ENCODE measurements at regions not wholly inside any gene's neighbourhood (a gene's known extent, or its start where the extent isn't known, plus 50 kb on each side); places are given as distances from the start of the nearest gene placed in this dataset.
A peak's percentile ranks its signal among the peaks of the same experiment; 100 is the strongest.

- DNase-seq (ENCODE audit: low spot score in 2 of 2) (no peak), FAIRE-seq (no peak)
Observed at GRCh38 chr13:89574077-89574476, 1773.4 kb upstream of the MIR17HG start.

GRCh38 chr13:89577301-89577700 is 1770.2 kb upstream of the MIR17HG start:
- FAIRE-seq = no peak
- DNase-seq (ENCODE audit: low spot score in 2 of 2) = no peak

DNA sequence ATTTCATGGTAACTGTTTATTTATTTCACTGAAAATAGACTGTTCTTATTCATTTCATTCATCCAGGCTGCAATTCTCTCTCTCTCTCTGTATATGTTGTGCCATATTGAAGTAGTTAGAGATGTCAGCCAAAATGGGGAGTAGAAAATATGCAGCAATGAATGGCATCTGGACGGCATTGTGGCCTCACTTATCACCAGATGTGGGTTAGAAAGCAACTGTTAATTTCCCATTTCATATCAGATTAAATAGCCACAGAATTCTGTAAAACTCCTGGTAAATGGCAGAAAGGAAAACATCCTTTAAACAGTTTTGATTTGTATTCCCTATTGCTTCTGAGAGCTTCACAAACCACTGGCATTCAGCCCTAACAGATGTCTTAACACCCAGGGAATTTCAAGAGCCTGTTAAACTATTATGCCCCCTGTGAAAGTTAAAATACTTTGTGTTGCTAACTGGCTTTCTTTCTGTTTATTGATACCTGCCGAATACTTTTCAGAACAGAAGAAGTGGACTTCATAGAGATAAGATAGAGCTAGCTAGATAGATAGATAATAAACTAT is 1763.3 kb upstream of the MIR17HG start:
- FAIRE-seq (no peak), DNase-seq (ENCODE audit: low spot score in 2 of 2) (no peak)

- FAIRE-seq (no peak), DNase-seq (ENCODE audit: low spot score in 2 of 2) (no peak)
Observed at GRCh38 chr13:89602655-89603054, 1744.8 kb upstream of the MIR17HG start.

GRCh38 chr13:89603187-89603586 is 1744.3 kb upstream of the MIR17HG start:
- no peak for FAIRE-seq

DNA sequence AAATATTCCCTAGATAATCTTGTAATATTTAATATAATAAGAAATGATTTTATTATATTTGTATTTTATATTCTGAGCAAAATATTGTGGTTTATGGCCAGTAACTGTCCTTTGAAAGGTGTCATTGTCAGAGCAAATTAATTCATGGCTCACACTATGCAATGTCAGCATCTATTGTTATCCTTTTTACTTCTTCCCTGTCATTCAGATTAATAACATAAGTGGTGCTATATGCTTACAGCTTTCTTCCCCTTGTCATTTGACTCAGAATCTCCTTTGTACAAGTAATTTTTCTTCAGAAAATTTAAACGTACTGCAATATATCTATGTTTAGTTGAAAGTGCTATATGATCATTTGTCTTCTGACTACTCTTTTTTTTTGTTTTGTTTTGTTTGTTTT is 1738.2 kb upstream of the MIR17HG start:
- DNase-seq (ENCODE audit: low spot score in 2 of 2) (no peak), FAIRE-seq (no peak)

More at GRCh38 chr13:89603187-89603586, 1744.3 kb upstream of the MIR17HG start:
- DNase-seq (ENCODE audit: low spot score in 2 of 2) = no peak

DNA sequence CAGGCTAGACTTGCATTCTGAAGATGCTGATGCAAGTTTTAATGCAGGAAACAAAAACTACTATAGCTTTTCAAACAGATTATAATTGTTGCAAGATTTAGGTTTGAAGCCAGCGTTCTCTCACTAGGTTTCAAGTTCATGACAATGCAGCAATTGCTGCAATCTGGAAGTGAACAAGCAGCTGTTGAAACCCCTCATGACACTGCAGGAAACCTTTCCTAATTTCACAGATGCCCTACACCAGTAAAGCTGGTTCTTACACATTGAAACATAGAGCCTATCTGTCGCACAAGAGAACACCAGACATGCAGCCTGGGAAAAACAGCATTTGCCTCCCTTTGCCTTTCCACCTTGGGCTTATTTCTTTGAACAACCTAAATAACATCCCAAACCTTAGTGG is 1737.2 kb upstream of the MIR17HG start:
- DNase-seq (ENCODE audit: low spot score in 2 of 2) (no peak), FAIRE-seq (no peak)

- DNase-seq (ENCODE audit: low spot score in 2 of 2) = no peak
- FAIRE-seq = no peak
Observed at GRCh38 chr13:89610881-89611280, 1736.6 kb upstream of the MIR17HG start.

GRCh38 chr13:89627996-89628395 is 1719.5 kb upstream of the MIR17HG start:
- DNase-seq (ENCODE audit: low spot score in 2 of 2) (peak in 1 of 2 donors; percentile 0), FAIRE-seq (no peak)

DNA sequence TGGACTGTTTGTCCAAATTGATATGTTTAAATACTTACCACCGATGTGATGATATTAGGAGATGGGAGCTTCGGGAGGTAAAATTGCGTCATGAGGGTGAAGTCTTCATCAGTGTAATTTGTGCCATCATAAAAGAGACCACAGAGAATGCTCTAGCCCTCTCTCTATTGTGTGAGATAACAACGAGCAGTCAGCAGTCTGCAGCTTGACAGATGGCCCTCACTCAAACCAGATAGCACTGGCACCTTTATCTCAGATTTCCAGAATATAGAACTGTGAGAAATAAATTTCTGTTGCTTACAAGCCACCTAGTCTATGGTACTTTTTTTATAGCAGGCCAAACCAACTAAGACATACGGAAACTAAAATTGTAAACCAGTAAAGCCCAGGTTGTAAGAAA is 1718.9 kb upstream of the MIR17HG start:
- FAIRE-seq (no peak), DNase-seq (ENCODE audit: low spot score in 2 of 2) (no peak)

DNA sequence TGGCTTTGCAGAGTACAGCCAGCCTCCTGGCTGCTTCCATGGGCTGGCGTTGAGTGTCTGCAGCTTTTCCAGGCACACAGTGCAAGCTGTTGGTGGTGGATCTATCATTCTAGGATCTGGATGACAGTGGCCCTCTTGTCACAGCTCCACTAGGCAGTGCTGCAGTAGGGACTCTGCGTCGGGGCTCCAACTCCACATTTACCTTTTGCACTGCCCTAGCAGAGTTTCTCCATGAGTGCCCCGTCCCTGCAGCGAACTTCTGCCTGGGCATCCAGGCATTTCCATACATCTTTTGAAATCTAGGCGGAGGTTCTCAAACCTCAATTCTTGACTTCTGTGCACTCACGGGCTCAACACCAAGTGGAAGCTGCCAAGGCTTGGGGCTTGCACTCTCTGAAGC is 1697.3 kb upstream of the MIR17HG start:
- DNase-seq (ENCODE audit: low spot score in 2 of 2) (no peak), FAIRE-seq (no peak)

GRCh38 chr13:89660752-89661151 is 1686.7 kb upstream of the MIR17HG start:
- FAIRE-seq (no peak), DNase-seq (ENCODE audit: low spot score in 2 of 2) (no peak)

- DNase-seq (ENCODE audit: low spot score in 2 of 2) (no peak), FAIRE-seq (no peak)
Observed at GRCh38 chr13:89673789-89674311, 1673.6 kb upstream of the MIR17HG start.

DNA sequence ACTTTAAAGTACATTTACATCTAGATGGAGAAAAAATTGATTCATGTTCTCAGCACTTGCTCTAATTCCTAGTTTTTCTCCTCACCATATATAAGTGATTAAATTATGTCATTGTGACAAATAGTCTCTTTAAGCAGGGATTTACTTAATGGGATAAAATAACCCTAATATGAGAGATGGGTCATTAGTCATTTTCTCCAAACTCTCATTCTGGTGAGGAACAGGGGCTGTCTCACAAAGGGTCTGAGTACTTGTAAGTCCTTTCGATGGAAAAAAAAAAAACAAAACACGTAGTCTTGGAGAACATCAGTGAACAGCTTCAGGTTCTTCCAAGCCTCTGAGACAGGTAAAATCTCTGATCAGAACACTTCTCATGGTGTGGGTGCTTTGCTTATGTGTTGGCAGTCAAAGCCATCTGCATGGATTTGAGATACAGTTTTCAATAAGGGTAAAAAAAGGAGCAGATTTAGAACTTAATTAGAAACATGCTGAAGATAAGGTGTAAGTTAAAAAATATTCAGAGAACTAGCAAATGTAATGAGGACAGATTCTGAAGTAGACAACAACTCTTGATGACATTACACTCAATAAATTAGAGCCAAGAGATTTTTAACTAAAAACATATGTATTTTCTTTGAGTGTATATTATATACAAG is 1668.9 kb upstream of the MIR17HG start:
- no peak for DNase-seq (ENCODE audit: low spot score in 2 of 2)
- FAIRE-seq = no peak

DNA sequence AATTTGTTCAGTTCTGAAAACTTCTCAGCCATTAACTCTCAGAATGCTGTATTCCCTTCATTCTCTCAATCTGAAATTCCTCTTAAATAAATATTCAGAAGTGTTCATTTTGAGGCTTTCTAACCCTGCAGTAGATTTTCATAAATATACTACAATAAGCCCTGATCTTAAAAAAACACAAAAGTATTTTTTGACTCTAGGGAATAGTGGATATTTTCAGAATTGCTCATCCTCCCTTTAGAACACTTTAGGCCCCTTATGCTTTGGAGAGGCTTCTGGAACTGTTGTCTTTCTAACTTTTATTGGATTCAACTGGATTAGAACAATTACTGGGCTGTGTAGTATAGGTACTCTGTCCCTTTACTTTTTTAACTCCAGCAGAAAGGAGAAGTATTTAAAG is 1662.6 kb upstream of the MIR17HG start:
- no peak for FAIRE-seq
- no peak for DNase-seq (ENCODE audit: low spot score in 2 of 2)

GRCh38 chr13:89686171-89686570 is 1661.3 kb upstream of the MIR17HG start:
- FAIRE-seq (no peak), DNase-seq (ENCODE audit: low spot score in 2 of 2) (no peak)

GRCh38 chr13:89687066-89687465 is 1660.4 kb upstream of the MIR17HG start:
- FAIRE-seq (no peak), DNase-seq (ENCODE audit: low spot score in 2 of 2) (no peak)

- no peak for FAIRE-seq
- DNase-seq (ENCODE audit: low spot score in 2 of 2) = no peak
Observed at GRCh38 chr13:89688918-89689317, 1658.6 kb upstream of the MIR17HG start.

DNA sequence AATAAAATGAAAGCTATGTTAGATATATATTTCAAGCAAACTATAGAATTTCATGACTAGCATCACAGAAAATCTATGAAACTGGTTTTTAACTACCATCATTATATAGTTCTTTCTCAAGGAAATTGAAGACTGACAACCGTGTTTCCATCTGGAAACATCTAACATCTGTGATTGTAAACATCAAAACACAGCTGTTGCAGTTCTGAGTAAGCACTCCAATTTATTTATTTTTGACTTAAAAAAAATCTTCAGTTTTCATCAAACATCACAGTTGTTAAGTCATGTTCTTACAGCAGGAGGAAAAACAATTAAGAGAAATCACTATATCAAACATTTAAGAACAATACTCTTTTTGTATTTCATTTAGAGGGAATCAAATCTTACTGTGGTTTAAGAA is 1653.0 kb upstream of the MIR17HG start:
- FAIRE-seq = no peak

DNA sequence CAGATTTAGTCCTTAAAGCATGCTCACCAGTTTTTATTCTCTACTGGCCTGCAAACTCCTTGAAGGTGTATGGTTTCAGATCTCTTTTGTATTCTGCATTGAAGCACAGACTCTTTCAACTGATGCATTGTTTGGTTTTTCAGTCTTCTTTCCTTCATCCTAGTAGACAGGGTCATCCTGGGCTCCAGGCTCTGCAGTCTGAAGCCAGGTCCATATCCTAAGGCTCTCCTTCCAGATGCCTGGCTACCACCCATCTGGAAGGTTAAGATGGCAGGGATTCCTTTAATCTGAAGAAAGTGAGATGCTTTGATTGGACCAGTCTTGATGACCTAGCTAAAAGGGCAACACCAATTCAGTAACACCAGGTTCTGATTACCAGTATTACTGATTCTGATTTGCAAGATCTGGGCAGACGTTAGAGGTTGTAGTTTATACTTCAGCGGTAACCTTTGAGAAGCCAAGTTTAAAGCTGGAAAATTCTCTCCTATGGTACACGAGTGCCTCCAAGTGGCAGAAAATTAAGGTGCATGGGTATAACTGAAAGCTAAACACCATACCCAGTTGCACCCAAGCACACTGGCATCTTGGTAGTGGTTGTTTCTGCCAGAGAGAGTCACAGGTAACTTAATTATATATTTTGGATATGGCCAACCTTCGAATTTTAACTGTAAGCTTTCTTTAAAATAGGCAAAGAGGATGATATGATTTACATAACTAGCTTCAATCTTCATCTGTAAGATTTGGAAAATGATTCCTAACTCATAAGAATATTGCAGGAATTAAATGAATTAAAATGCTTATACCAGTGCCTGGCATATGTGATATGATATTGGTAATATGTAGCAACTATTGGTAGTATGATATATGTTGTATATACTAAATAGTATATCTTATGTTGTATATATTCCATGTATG is 1651.9 kb upstream of the MIR17HG start:
- FAIRE-seq = no peak
- DNase-seq (ENCODE audit: low spot score in 2 of 2) = peak in 1 of 2 donors; percentile 3

More for the DNA sequence above, 1653.0 kb upstream of the MIR17HG start:
- no peak for DNase-seq (ENCODE audit: low spot score in 2 of 2)

DNA sequence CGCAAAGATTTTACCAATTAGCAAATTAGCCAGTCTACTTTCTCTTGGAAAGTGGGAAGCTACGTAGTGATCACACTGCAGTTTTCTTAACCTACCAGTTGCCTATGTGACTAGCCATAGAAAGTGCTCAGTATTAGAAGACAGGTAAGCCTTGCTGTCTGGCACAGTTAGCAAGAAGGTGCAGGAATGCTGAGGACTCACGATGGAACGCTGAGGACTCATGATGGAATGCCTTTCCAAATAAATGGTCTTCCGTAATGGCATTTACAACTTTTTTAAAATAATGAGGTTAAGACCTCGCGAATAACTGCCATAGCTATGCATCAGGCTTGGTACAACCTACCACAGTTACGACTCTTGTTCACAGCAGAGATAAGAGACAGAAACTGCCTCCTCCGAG is 1645.6 kb upstream of the MIR17HG start:
- no peak for DNase-seq (ENCODE audit: low spot score in 2 of 2)
- no peak for FAIRE-seq

All from frontal cortex (tissue), 3 donors.